ENCODE measurements at regions not wholly inside any gene's neighbourhood (a gene's known extent, or its start where the extent isn't known, plus 50 kb on each side); places are given as distances from the start of the nearest gene placed in this dataset.
"Not testable (repeated sequence)": the region's sequence is repeated elsewhere in the genome, so short reads cannot be mapped to it uniquely, and the experiment has no call there.

DNA sequence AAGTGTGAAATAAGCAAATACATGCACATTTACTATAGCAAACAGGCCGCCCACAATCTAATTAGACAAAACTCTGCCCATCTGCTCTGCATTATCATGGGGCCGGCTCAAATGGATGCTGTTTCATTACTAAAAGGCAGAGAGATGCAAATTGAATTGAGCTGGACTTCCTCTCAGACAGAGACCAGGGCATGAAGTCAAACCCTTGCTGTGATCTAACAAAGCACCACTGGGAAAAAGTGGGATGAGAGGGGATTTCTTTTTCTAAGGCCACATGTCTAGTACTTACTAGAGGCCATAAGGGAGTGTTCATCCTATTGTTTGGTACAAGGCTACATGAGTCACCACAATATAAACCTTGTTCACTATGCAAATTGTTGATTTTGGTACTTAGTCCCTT lies 614.7 kb downstream of the ISL1 start:
- POLR2A ChIA-PET: no interaction called here
- no peaks in the 10 kb centered on the region for H3K36me3 Mint-ChIP-seq
- no peaks in the 10 kb centered on the region for H3K27me3 Mint-ChIP-seq

DNA sequence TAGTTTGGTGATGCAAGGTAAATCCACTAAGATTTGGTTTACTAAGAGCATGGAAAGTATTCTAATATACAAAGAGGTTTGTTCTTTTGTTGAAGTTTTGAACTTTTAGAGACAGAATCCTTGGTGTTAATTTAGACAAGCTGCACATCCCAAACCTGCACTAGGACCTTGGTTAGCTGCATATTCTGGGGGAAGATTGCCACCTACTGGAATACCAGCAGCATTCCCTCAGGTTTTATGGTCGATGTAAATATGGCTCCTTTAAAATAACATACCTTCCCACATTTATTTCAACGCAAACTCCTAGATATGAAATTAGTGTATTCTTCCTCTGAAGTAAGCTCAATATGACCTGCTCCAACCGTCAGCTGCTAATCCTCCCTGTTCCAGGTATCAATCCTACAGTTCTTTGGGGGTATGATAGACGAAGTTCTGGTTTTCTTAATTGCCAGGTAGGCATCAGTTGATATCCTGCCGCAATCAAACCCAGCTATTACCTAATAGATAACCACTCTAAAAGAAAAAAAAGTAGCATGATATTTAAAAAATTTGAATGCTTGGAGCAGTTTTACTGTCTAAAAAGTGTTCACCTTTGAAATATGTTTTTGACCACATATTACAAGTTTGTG lies 624.1 kb downstream of the ISL1 start:
- ATAC-seq (no peak), DNase-seq (no peak)
- Mint-ChIP-seq H3K4me1 (no peaks in the 10 kb centered on the region), H3K27ac (no peak overlapping the region), H3K9me3 (peaks cover 0 to 9% (median 0%) of the 10 kb centered on the region in 9 donors), H3K4me3 (no peak overlapping the region), H3K27me3 (no peaks in the 10 kb centered on the region), H3K36me3 (no peaks in the 10 kb centered on the region)
- POLR2A ChIA-PET: no interaction called here

More for the DNA sequence above, 614.7 kb downstream of the ISL1 start:
- peaks cover 0 to 22% (median 3%) of the 10 kb centered on the region in 9 donors for H3K9me3 Mint-ChIP-seq
- H3K4me1 Mint-ChIP-seq: peaks cover 0 to 2% (median 0%) of the 10 kb centered on the region in 4 donors
- no peak for DNase-seq
- no peak for ATAC-seq
- H3K27ac Mint-ChIP-seq: no peak overlapping the region
- H3K4me3 Mint-ChIP-seq: no peak overlapping the region

DNA sequence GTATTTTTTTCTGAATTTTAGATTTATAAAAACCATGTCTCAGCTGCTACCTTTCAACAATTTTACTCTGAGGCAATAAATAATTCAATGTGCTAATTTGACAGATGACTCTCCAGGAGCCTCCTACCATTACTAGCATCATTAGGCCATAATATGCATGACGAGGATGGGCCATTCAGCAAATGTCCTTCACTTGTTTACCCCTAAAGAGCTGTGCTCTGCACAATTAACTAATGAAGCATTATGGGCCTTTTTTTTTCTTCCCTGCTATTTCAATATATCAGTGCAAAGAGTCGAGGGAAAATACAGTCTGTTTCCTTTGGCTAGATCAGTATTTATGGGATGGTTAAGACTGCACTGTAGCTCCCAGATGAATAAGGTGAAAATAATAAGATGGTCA lies 627.2 kb downstream of the ISL1 start:
- H3K4me3 Mint-ChIP-seq: no peak overlapping the region
- H3K4me1 Mint-ChIP-seq: no peaks in the 10 kb centered on the region
- H3K27me3 Mint-ChIP-seq: no peaks in the 10 kb centered on the region
- ATAC-seq (no peak), DNase-seq (no peak)
- no peak overlapping the region for H3K27ac Mint-ChIP-seq
- no peaks in the 10 kb centered on the region for H3K36me3 Mint-ChIP-seq
- H3K9me3 Mint-ChIP-seq: peaks cover 0 to 2% (median 0%) of the 10 kb centered on the region in 9 donors
- POLR2A ChIA-PET: no interaction called here

DNA sequence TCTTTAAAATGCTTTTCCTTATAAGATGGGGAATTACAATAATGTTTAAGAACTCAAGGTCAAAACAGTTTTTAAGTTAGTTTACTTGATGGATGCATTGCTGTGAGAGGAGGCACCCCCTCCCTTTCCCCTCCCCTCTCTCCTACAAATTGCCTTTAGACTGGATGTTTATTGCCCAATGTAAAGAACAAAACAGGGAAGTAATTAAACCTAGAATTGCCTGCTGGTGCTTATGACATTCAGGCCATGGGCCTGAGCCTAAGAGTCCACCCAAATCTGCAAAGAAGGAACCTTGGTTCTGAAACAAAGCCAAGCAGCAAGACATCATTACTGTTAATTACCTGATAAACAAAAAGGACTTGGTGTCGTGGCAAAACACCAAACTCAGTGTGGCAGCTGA lies 630.3 kb downstream of the ISL1 start:
- Mint-ChIP-seq H3K27me3 (no peaks in the 10 kb centered on the region), H3K4me1 (no peaks in the 10 kb centered on the region), H3K36me3 (no peaks in the 10 kb centered on the region), H3K27ac (no peak overlapping the region), H3K9me3 (peaks cover 0 to 2% (median 0%) of the 10 kb centered on the region in 9 donors), H3K4me3 (no peak overlapping the region)
- DNase-seq: no peak
- ATAC-seq: no peak
- POLR2A ChIA-PET: no interaction called here

DNA sequence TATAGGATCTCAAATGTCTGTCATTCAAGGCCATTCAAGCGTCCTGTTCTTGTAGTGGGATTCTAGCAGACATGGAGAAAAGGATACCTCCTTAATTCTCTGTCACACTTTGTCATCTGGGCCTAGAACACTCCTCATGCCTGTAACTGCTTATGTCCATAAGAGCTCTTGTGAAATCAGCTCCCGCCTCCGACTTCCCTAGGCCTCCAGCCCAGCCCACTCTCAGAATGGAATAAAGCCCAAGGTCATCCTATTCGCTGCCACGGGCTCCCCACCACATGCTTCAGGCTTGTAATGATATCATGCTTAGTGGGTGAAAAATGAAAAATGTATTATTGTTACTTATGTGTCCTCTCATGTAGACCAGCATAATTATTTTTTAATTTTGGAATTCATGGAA lies 632.5 kb downstream of the ISL1 start:
- DNase-seq (no peak), ATAC-seq (no peak)
- no peak overlapping the region for H3K4me3 Mint-ChIP-seq
- no peak overlapping the region for H3K27ac Mint-ChIP-seq
- no peaks in the 10 kb centered on the region for H3K27me3 Mint-ChIP-seq
- no peaks in the 10 kb centered on the region for H3K36me3 Mint-ChIP-seq
- H3K4me1 Mint-ChIP-seq: no peaks in the 10 kb centered on the region
- peaks cover 0 to 4% (median 0%) of the 10 kb centered on the region in 9 donors for H3K9me3 Mint-ChIP-seq
- POLR2A ChIA-PET: no interaction called here

DNA sequence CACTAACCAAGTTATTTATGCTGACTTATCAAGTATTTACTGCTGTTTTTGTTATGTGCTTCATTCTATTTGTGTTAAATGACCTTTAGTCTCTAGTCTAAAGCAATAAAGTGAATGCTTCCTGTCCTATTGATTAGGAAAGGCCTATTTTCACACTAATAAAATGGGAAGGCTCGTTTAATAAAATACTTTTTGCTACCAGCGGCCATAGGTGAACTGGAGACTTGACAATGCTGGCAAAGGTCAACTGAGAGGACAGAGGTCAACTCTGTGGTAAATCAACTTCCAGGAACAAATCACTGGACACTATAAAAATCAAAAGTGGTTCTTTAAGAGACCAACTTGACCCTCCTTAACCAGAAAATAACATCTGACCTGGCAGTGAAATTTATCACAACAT lies 634.3 kb downstream of the ISL1 start:
- ATAC-seq: no peak
- POLR2A ChIA-PET: no interaction called here
- H3K36me3 Mint-ChIP-seq: no peaks in the 10 kb centered on the region

DNA sequence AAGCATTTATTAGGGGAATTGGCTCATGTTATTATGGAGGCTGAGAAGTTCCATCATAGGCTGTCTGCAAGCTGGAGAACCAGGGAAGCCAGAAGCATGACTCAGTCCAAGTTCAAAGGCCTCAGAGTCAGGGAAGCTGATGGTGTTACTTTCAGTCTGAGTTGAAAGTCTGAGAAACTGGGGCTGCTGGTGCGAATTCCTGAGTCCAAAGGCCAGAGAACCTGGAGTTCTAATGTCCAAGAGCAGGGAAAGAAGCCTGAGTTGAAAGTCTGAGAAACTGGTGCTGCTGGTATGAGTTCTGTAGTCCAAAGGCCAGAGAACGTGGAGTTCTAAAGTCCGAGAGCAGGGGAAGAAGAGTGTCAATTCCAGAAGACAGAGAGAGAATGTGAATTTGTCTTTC lies 641.1 kb downstream of the ISL1 start:
- no peaks in the 10 kb centered on the region for H3K4me1 Mint-ChIP-seq
- H3K36me3 Mint-ChIP-seq: no peaks in the 10 kb centered on the region
- ATAC-seq: no peak
- DNase-seq: no peak
- no peaks in the 10 kb centered on the region for H3K27me3 Mint-ChIP-seq
- no peak overlapping the region for H3K4me3 Mint-ChIP-seq
- H3K27ac Mint-ChIP-seq: no peak overlapping the region
- POLR2A ChIA-PET: no interaction called here
- peaks cover 0 to 20% (median 4%) of the 10 kb centered on the region in 9 donors for H3K9me3 Mint-ChIP-seq

More for the DNA sequence above, 634.3 kb downstream of the ISL1 start:
- Mint-ChIP-seq H3K4me1 (no peaks in the 10 kb centered on the region), H3K9me3 (peaks cover 0 to 4% (median 0%) of the 10 kb centered on the region in 9 donors), H3K27me3 (no peaks in the 10 kb centered on the region), H3K4me3 (no peak overlapping the region), H3K27ac (no peak overlapping the region)
- DNase-seq: no peak

DNA sequence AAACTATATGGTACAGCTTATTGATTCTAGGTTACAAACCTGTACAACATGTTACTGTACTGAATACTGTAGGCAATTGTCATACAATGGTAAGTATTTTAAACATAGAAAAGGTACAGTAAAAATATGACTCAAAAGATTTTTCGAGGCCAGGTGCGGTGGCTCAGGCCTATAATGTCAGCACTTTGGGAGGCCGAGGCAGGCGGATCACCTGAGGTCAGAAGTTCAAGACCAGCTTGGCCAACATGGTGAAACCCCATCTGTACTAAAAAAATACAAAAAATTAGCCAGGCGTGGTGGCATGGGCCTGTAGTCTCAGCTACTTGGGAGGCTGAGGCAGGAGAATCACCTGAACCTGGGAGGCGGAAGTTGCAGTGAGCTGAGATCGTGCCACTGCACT lies 646.6 kb downstream of the ISL1 start:
- DNase-seq, H3K4me3 Mint-ChIP-seq, H3K27me3 Mint-ChIP-seq, H3K36me3 Mint-ChIP-seq, H3K4me1 Mint-ChIP-seq, H3K27ac Mint-ChIP-seq, ATAC-seq, POLR2A ChIA-PET: not testable (repeated sequence)
- H3K9me3 Mint-ChIP-seq: peaks cover 0 to 20% (median 3%) of the 10 kb centered on the region in 9 donors

DNA sequence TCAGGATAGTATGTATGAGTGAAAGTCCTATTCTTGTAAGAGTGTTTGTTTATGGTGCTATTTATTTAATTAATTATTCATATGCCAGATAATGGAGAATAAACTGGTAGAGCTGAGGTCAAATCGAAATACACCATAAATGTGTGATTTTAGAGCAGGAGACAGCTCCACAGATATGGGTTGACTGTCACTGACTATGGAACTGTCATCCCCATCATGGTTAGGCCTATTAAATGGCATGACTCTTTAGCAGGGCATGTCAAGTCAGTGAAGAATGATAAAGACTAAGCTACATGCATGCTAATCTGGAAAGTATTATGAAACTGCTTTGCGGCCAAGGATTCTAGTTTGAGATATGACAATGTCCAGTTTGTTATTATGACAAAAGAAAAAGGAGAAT lies 658.6 kb downstream of the ISL1 start:
- Mint-ChIP-seq H3K27ac (no peak overlapping the region), H3K4me1 (no peaks in the 10 kb centered on the region), H3K36me3 (no peaks in the 10 kb centered on the region), H3K4me3 (no peak overlapping the region), H3K9me3 (peaks cover 0 to 2% (median 0%) of the 10 kb centered on the region in 9 donors), H3K27me3 (no peaks in the 10 kb centered on the region)
- DNase-seq (no peak), ATAC-seq (no peak)
- POLR2A ChIA-PET: no interaction called here

DNA sequence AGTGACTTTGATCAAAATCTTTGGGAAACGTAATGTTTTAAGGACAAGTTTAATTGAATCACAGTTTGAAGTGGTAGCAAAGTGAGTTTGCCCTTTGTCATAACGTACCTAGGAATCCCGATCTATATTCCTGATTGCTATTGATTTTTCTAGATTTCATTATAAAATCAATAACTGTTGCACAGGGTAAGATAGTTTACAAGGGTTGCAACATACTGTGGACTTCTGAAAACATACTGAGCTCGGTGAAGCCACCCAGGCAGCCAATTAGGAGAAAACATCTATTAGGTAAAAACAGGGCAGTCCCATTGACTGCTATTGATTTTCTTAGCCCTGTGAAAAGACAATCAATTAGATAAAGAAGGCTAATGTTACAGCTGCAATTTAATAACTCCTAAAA lies 659.9 kb downstream of the ISL1 start:
- no peaks in the 10 kb centered on the region for H3K27me3 Mint-ChIP-seq
- H3K36me3 Mint-ChIP-seq: no peaks in the 10 kb centered on the region
- DNase-seq: no peak
- H3K4me1 Mint-ChIP-seq: no peaks in the 10 kb centered on the region
- no peak for ATAC-seq
- no peak overlapping the region for H3K27ac Mint-ChIP-seq
- POLR2A ChIA-PET: no interaction called here
- H3K9me3 Mint-ChIP-seq: peaks cover 0 to 3% (median 0%) of the 10 kb centered on the region in 9 donors
- H3K4me3 Mint-ChIP-seq: no peak overlapping the region

DNA sequence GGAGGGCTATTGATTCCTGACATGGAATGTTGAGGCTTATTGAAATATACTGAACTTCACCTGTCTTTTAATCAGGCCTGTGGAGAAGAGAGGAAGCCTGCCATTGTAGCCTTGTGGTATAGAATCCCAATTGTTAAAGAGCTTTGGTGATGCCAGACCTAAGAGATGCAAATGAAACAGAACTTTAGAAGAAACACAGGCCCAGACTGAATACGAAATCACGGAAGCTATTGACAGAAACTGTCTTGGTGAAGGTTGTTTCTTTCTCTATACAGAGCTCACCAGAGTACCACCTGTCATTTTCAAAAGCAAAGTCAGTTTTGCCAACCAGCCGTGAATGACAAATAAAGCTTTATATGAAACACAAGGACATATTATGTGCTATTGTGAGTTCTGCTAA lies 660.3 kb downstream of the ISL1 start:
- Mint-ChIP-seq H3K36me3 (no peaks in the 10 kb centered on the region), H3K4me1 (no peaks in the 10 kb centered on the region), H3K4me3 (no peak overlapping the region), H3K27me3 (no peaks in the 10 kb centered on the region), H3K9me3 (peaks cover 0 to 4% (median 0%) of the 10 kb centered on the region in 9 donors), H3K27ac (no peak overlapping the region)
- ATAC-seq (no peak), DNase-seq (no peak)
- POLR2A ChIA-PET: no interaction called here

DNA sequence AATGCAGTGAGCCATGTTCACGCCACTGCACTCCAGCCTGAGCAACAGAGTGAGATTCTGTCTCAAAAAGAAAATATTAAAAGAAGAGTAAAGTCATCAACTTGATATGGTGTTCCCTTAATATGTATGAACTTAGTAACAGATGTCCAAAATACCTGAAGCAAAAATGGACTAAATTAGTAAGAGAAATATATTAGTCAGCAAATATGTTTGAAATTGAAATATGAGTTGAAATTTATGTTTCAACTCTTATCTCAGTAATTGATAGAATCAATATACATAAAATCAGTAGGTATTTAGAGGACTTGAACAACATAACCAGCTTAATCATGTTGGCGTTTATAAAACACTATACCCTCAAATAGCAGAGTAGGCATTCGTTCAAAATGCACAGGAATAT lies 668.5 kb downstream of the ISL1 start:
- ATAC-seq (no peak), DNase-seq (no peak)
- Mint-ChIP-seq H3K36me3 (no peaks in the 10 kb centered on the region), H3K4me1 (no peaks in the 10 kb centered on the region), H3K27me3 (no peaks in the 10 kb centered on the region), H3K9me3 (peaks cover 0 to 21% (median 0%) of the 10 kb centered on the region in 9 donors), H3K27ac (no peak overlapping the region), H3K4me3 (no peak overlapping the region)
- POLR2A ChIA-PET: no interaction called here

DNA sequence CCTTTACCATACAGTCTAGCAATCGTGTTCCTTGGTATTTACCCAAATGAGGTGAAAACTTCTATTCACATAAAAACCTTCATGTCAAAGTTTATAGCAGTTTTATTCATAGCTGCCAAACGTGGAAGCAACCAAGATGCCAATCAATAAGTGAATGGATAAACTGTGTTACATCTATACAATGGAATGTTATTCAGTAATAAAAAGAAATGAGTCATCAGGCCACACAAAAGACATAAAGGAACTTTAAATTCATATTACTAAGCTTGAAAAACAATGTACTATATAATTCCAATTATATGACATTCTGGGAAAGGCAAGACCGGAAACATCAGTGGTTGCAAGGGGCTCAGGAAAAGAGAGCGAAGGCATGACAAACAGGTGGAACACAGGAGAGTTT lies 679.9 kb downstream of the ISL1 start:
- POLR2A ChIA-PET: no interaction called here
- Mint-ChIP-seq H3K4me1 (no peaks in the 10 kb centered on the region), H3K9me3 (peaks cover 1 to 23% (median 6%) of the 10 kb centered on the region in 9 donors), H3K27ac (no peak overlapping the region), H3K27me3 (no peaks in the 10 kb centered on the region), H3K4me3 (no peak overlapping the region), H3K36me3 (no peaks in the 10 kb centered on the region)
- DNase-seq (no peak), ATAC-seq (no peak)

DNA sequence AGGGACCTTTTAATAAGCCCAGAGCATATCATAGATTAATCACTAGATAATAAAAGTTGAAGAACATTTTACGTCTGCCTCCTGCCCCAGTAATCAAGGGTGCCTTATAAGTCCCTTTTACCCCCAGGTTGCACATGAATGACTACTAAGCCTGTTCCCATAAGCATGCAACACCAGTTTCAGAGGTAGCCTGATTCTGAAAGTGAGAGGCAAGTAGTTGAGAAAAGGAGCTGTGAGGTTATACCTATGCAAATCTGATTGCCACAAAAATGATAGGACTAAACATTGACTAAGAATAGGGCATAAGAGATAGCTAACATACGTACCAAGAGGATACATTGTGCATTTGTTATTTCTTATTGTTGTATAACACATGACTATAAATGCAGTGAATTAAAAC lies 681.9 kb downstream of the ISL1 start:
- Mint-ChIP-seq H3K4me3 (no peak overlapping the region), H3K9me3 (peaks cover 4 to 38% (median 9%) of the 10 kb centered on the region in 9 donors), H3K36me3 (no peaks in the 10 kb centered on the region), H3K27ac (no peak overlapping the region), H3K27me3 (no peaks in the 10 kb centered on the region), H3K4me1 (no peaks in the 10 kb centered on the region)
- ATAC-seq (no peak), DNase-seq (no peak)
- POLR2A ChIA-PET: no interaction called here
